ENCODE measurements at regions not wholly inside any gene's neighbourhood (a gene's known extent, or its start where the extent isn't known, plus 50 kb on each side); places are given as distances from the start of the nearest gene placed in this dataset.

DNA sequence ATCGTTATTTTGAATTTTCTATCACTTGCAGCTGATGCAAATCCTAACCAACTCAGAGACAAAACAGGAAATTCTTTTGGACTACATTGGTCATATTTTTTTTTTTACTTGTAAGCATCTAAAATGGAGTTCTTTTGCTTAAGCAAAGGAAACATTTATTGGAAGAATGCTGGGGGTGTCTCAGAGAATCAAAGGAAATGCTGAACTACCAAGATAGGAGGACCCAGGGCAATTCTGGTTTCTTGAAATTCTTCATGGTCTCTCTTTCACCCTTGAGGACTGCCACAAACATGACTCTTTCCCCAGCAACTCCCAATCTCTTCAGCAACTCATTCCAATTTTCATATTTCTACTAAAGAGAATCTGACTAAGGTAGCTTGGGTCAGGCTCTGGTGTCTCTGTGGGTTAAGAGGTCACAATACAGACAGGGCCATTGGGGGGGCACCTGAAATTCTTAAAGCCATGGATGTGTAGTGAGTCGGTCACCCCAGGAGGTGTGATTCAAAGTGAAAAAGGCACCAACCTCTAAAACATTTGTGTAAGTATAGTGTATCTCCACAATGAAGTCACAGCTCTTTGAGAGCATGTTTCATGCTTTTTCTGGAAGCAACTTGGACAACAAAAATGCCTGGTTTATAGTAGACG lies 171.1 kb upstream of the FGGY start:
- Histone ChIP-seq H3K9me3 (ENCODE audit: low read depth, low read length, poor library complexity, severe bottlenecking) (no peaks in the 10 kb centered on the region), H3K4me3 (ENCODE audit: low read depth, low read length, poor library complexity, severe bottlenecking) (no peak overlapping the region), H3K4me1 (ENCODE audit: insufficient read depth, low read length, poor library complexity, severe bottlenecking) (peaks cover 14% of the 10 kb centered on the region), H3K27me3 (replicated peaks; ENCODE audit: insufficient read depth, low read depth, low read length, poor library complexity) (no peaks in the 10 kb centered on the region), H3K36me3 (ENCODE audit: insufficient read depth, low read length, poor library complexity, severe bottlenecking) (no peaks in the 10 kb centered on the region), H3K27ac (ENCODE audit: low read depth, low read length, poor library complexity, severe bottlenecking) (no peak overlapping the region)
- BruUV-seq (replicated peaks), result no TSS peak
- ChIA-PET POLR2A (ENCODE audit: low non-redundant PET) (no interaction called here), CTCF (no interaction called here)
- intact Hi-C loops (cut with micrococcal nuclease; ENCODE audit: unreplicated experiment), result loop anchor here (5.0 kb wide), 1 partner anchor 343 kb away; the partner anchor contains the start of gene JUN
- TF ChIP-seq EZH2 (IDR thresholded peaks at IDR 0.05; ENCODE audit: borderline replicate concordance, low read depth, low read length, poor library complexity, severe bottlenecking), result no peak
- TF ChIP-seq, protein P1, sequence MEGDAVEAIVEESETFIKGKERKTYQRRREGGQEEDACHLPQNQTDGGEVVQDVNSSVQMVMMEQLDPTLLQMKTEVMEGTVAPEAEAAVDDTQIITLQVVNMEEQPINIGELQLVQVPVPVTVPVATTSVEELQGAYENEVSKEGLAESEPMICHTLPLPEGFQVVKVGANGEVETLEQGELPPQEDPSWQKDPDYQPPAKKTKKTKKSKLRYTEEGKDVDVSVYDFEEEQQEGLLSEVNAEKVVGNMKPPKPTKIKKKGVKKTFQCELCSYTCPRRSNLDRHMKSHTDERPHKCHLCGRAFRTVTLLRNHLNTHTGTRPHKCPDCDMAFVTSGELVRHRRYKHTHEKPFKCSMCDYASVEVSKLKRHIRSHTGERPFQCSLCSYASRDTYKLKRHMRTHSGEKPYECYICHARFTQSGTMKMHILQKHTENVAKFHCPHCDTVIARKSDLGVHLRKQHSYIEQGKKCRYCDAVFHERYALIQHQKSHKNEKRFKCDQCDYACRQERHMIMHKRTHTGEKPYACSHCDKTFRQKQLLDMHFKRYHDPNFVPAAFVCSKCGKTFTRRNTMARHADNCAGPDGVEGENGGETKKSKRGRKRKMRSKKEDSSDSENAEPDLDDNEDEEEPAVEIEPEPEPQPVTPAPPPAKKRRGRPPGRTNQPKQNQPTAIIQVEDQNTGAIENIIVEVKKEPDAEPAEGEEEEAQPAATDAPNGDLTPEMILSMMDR (conservative IDR thresholded peaks at IDR 0.05; ENCODE audit: low read depth, low read length), result no peak
- no peak for DNase-seq (ENCODE audit: low spot score)

DNA sequence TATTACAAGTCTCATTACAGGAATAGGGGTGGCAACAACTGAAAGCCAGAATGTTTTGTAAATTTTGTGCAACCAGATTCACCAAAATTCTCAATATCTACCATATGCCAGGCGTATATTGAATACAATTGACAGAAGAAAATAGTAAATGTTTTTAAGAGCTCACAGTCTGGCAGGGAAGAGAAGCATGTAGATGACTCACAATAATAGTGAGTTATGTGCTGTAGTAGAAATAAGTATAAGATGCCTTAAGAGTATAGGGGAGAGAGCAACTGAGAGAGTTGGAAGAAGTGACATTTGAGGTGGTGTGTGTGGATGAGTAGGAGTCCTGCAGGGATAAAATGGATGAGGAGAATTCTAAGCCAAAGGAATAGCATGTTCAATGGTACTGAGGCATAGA lies 170.5 kb upstream of the FGGY start:
- TF ChIP-seq, protein P1 (conservative IDR thresholded peaks at IDR 0.05; ENCODE audit: low read depth, low read length), result no peak
- TF ChIP-seq EZH2 (IDR thresholded peaks at IDR 0.05; ENCODE audit: borderline replicate concordance, low read depth, low read length, poor library complexity, severe bottlenecking), result no peak
- H3K36me3 ChIP-seq (ENCODE audit: insufficient read depth, low read length, poor library complexity, severe bottlenecking), result no peaks in the 10 kb centered on the region
- CTCF ChIA-PET, result no interaction called here
- no peaks in the 10 kb centered on the region for H3K9me3 ChIP-seq (ENCODE audit: low read depth, low read length, poor library complexity, severe bottlenecking)
- no peak overlapping the region for H3K27ac ChIP-seq (ENCODE audit: low read depth, low read length, poor library complexity, severe bottlenecking)
- intact Hi-C loops (cut with micrococcal nuclease; ENCODE audit: unreplicated experiment), result loop anchor here (5.0 kb wide), 1 partner anchor 344 kb away; the partner anchor contains the start of gene JUN
- POLR2A ChIA-PET (ENCODE audit: low non-redundant PET), result no interaction called here
- no peak for DNase-seq (ENCODE audit: low spot score)
- H3K27me3 ChIP-seq (replicated peaks; ENCODE audit: insufficient read depth, low read depth, low read length, poor library complexity), result no peaks in the 10 kb centered on the region
- BruUV-seq (replicated peaks), result no TSS peak
- peaks cover 14% of the 10 kb centered on the region for H3K4me1 ChIP-seq (ENCODE audit: insufficient read depth, low read length, poor library complexity, severe bottlenecking)
- no peak overlapping the region for H3K4me3 ChIP-seq (ENCODE audit: low read depth, low read length, poor library complexity, severe bottlenecking)

DNA sequence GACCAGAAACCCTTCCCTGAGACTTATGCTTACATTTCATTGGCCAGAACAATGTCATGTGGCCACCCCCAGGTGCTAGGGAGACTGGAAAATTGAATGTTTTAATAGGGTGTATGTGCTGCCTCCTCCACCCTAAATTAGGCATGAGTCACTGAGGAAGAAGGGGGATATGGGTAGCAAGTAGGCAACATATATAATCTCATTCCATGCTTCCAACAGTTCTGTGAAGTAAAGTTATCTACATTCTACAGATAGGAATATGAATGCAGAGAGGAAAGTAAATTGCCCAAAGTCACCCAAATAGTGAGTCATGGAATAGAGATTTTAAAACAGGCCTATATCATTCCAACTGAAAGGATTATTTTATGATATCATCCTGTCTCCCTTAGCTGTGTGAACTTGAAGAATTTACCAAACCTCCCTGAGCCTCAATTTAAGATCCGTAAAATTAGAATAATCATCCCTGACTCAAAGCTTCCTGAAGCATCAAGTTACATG lies 168.6 kb upstream of the FGGY start:
- Histone ChIP-seq H3K27me3 (replicated peaks; ENCODE audit: insufficient read depth, low read depth, low read length, poor library complexity) (no peaks in the 10 kb centered on the region), H3K4me3 (ENCODE audit: low read depth, low read length, poor library complexity, severe bottlenecking) (no peak overlapping the region), H3K9me3 (ENCODE audit: low read depth, low read length, poor library complexity, severe bottlenecking) (no peaks in the 10 kb centered on the region), H3K4me1 (ENCODE audit: insufficient read depth, low read length, poor library complexity, severe bottlenecking) (peaks cover 31% of the 10 kb centered on the region), H3K36me3 (ENCODE audit: insufficient read depth, low read length, poor library complexity, severe bottlenecking) (no peaks in the 10 kb centered on the region), H3K27ac (ENCODE audit: low read depth, low read length, poor library complexity, severe bottlenecking) (peak overlapping the region; percentile 14)
- intact Hi-C loops (cut with micrococcal nuclease; ENCODE audit: unreplicated experiment), result loop anchor here (5.0 kb wide), 1 partner anchor 346 kb away; the partner anchor contains the start of gene JUN
- DNase-seq (ENCODE audit: low spot score), result peak; percentile 86
- TF ChIP-seq EZH2 (IDR thresholded peaks at IDR 0.05; ENCODE audit: borderline replicate concordance, low read depth, low read length, poor library complexity, severe bottlenecking), result no peak
- TF ChIP-seq, protein P1 (conservative IDR thresholded peaks at IDR 0.05; ENCODE audit: low read depth, low read length), result no peak
- CTCF ChIA-PET, result no interaction called here
- POLR2A ChIA-PET (ENCODE audit: low non-redundant PET), result interaction anchor here (0.6 kb wide), 1 partner anchor 431 kb away, joined by 3 read pairs; no protein-coding TSS in a partner anchor
- BruUV-seq (replicated peaks), result no TSS peak

Measured in A673 (cell line).